WTC11 (cell line): ENCODE measurements at regions not wholly inside any gene's neighbourhood (a gene's known extent, or its start where the extent isn't known, plus 50 kb on each side); places are given as distances from the start of the nearest gene placed in this dataset.

ENCODE experiments used
- ATAC-seq: fragments of 200-7000 bp; cut with Tn5 transposase; 2 replicates; pipeline ENCODE4 v1.10.0; 2021; ENCODE audit warnings: mild to moderate bottlenecking, moderate library complexity
- CTCF ChIA-PET: fragments of 300-600 bp; sonication (Branson Sonifier 250); formaldehyde crosslinking; loops from one replicate; lab custom pipeline; 2021; ENCODE audit warnings: antibody characterized with exemption; lab: Charles Lee
- POLR2A ChIA-PET: fragments of 350-600 bp; sonication (Branson Sonifier 250); formaldehyde crosslinking; loops from one replicate; lab custom pipeline; 2021; ENCODE audit warnings: antibody characterized with exemption; lab: Charles Lee
- DNase-seq: peaks from one replicate; pipeline ENCODE4 v3.0.0; 2021; ENCODE audit warnings: low spot score
- H3K27ac Mint-ChIP-seq: 2 replicates; pipeline ENCODE4 v1.8.0; 2021; ENCODE audit warnings: mixed read lengths
- H3K27me3 Mint-ChIP-seq: 2 replicates; pipeline ENCODE4 v1.8.0; 2021; ENCODE audit warnings: low read depth, mild to moderate bottlenecking, moderate library complexity, mixed read lengths
- H3K36me3 Mint-ChIP-seq: 2 replicates; pipeline ENCODE4 v1.8.0; 2021; ENCODE audit warnings: mixed read lengths
- H3K4me1 Mint-ChIP-seq: 2 replicates; pipeline ENCODE4 v1.8.0; 2022; ENCODE audit warnings: mixed read lengths
- H3K4me3 Mint-ChIP-seq: 2 replicates; pipeline ENCODE4 v1.8.0; 2021; ENCODE audit warnings: mild to moderate bottlenecking, moderate library complexity, mixed read lengths
- H3K9me3 Mint-ChIP-seq: 2 replicates; pipeline ENCODE4 v1.8.0; 2021; ENCODE audit warnings: mixed read lengths
- AR ChIP-seq: fragments of 250-450 bp; sonication (Bioruptor Pico); IDR thresholded peaks from 2 replicates; pipeline ENCODE4 v1.9.0; 2021; ENCODE audit warnings: mild to moderate bottlenecking
- ATF1 ChIP-seq: sonication (generic); formaldehyde crosslinking; IDR thresholded peaks from 2 replicates; pipeline ENCODE4 v1.8.1; 2023; ENCODE audit warnings: mild to moderate bottlenecking, moderate library complexity, missing genetic modification reagents
- CDX4 ChIP-seq: fragments of 250-450 bp; sonication (Bioruptor Pico); IDR thresholded peaks from 2 replicates; pipeline ENCODE4 v1.9.0; 2021; ENCODE audit warnings: moderate library complexity, mild to moderate bottlenecking, inconsistent platforms, borderline replicate concordance
- E2F1 ChIP-seq: sonication (generic); formaldehyde crosslinking; IDR thresholded peaks from 2 replicates; pipeline ENCODE4 v1.8.0; 2022; ENCODE audit warnings: mild to moderate bottlenecking, missing genetic modification reagents
- GABPB1 ChIP-seq: sonication (generic); formaldehyde crosslinking; IDR thresholded peaks from 2 replicates; pipeline ENCODE4 v1.8.1; 2023; ENCODE audit warnings: mild to moderate bottlenecking, missing genetic modification reagents
- GTF2I ChIP-seq: fragments of 250-450 bp; sonication (Bioruptor Pico); conservative IDR thresholded peaks from 2 replicates; pipeline ENCODE4 v1.4.0; 2021; ENCODE audit warnings: mild to moderate bottlenecking
- HMGXB4 ChIP-seq: sonication (generic); formaldehyde crosslinking; IDR thresholded peaks from 2 replicates; pipeline ENCODE4 v1.8.1; 2023; ENCODE audit warnings: mild to moderate bottlenecking, moderate library complexity, missing genetic modification reagents
- IRF1 ChIP-seq: sonication (generic); formaldehyde crosslinking; IDR thresholded peaks from 2 replicates; pipeline ENCODE4 v1.8.0; 2023; ENCODE audit warnings: missing genetic modification reagents
- JUN ChIP-seq: sonication (generic); formaldehyde crosslinking; IDR thresholded peaks from 2 replicates; pipeline ENCODE4 v1.8.0; 2023; ENCODE audit warnings: mild to moderate bottlenecking, missing genetic modification reagents
- MYBL2 ChIP-seq: sonication (generic); formaldehyde crosslinking; IDR thresholded peaks from 2 replicates; pipeline ENCODE4 v1.8.1; 2023; ENCODE audit warnings: mild to moderate bottlenecking, moderate library complexity, missing genetic modification reagents
- ZNF416 ChIP-seq: fragments of 250-450 bp; sonication (Bioruptor Pico); IDR thresholded peaks from 2 replicates; pipeline ENCODE4 v1.9.0; 2021; ENCODE audit warnings: mild to moderate bottlenecking, inconsistent platforms
- ZNF425 ChIP-seq: fragments of 250-450 bp; sonication (Bioruptor Pico); conservative IDR thresholded peaks from 2 replicates; pipeline ENCODE4 v1.9.0; 2021; ENCODE audit warnings: mild to moderate bottlenecking
- TF ChIP-seq, protein P1 (sequence below): sonication (generic); formaldehyde crosslinking; IDR thresholded peaks from 2 replicates; pipeline ENCODE4 v1.8.0; 2023; ENCODE audit warnings: mild to moderate bottlenecking, missing genetic modification reagents
- TF ChIP-seq, protein P2 (sequence below): fragments of 250-450 bp; sonication (Bioruptor Pico); IDR thresholded peaks from 2 replicates; pipeline ENCODE4 v1.8.0; 2021; ENCODE audit warnings: mild to moderate bottlenecking
- TF ChIP-seq, protein P3 (sequence below): fragments of 250-450 bp; sonication (Bioruptor Pico); IDR thresholded peaks from 2 replicates; pipeline ENCODE4 v2.1.2; 2022; ENCODE audit warnings: mild to moderate bottlenecking, moderate library complexity

DNA sequence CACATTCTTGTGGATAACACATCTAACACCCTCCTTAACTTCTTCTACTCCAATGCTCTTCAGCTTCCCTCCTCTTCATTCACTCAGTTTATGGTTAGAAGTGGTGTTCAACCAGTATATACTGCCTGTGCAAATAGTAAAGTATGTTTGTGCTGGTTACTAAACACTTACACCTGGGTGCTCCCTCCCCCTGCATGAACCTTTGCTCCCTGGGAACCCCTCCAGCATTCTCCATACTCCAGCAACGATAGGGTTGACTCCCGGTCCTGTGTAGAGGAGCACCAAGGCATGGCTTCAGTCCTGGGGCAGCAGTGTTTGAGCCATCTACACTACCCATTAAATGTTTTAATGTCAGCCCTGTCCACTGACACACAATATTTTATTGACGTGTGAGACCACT, 407.5 kb upstream of the DPH6 start:
- ATAC-seq, result no peak
- Mint-ChIP-seq H3K4me1 (no peaks in the 10 kb centered on the region), H3K27me3 (no peaks in the 10 kb centered on the region), H3K4me3 (no peak overlapping the region), H3K9me3 (peaks cover 8% of the 10 kb centered on the region), H3K36me3 (no peaks in the 10 kb centered on the region), H3K27ac (no peak overlapping the region)
- TF ChIP-seq MYBL2 (CRISPR knock-in tag) (no peak), GABPB1 (CRISPR knock-in tag) (no peak), ZNF416 (CRISPR knock-in tag) (no peak), GTF2I (no peak), CDX4 (CRISPR knock-in tag) (no peak), AR (no peak), ZNF425 (CRISPR knock-in tag) (no peak), ATF1 (CRISPR knock-in tag) (no peak), IRF1 (no peak), HMGXB4 (CRISPR knock-in tag) (no peak), JUN (CRISPR knock-in tag) (no peak), E2F1 (CRISPR knock-in tag) (no peak)
- TF ChIP-seq, protein P1, sequence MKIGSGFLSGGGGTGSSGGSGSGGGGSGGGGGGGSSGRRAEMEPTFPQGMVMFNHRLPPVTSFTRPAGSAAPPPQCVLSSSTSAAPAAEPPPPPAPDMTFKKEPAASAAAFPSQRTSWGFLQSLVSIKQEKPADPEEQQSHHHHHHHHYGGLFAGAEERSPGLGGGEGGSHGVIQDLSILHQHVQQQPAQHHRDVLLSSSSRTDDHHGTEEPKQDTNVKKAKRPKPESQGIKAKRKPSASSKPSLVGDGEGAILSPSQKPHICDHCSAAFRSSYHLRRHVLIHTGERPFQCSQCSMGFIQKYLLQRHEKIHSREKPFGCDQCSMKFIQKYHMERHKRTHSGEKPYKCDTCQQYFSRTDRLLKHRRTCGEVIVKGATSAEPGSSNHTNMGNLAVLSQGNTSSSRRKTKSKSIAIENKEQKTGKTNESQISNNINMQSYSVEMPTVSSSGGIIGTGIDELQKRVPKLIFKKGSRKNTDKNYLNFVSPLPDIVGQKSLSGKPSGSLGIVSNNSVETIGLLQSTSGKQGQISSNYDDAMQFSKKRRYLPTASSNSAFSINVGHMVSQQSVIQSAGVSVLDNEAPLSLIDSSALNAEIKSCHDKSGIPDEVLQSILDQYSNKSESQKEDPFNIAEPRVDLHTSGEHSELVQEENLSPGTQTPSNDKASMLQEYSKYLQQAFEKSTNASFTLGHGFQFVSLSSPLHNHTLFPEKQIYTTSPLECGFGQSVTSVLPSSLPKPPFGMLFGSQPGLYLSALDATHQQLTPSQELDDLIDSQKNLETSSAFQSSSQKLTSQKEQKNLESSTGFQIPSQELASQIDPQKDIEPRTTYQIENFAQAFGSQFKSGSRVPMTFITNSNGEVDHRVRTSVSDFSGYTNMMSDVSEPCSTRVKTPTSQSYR (CRISPR knock-in tag), result no peak
- TF ChIP-seq, protein P2, sequence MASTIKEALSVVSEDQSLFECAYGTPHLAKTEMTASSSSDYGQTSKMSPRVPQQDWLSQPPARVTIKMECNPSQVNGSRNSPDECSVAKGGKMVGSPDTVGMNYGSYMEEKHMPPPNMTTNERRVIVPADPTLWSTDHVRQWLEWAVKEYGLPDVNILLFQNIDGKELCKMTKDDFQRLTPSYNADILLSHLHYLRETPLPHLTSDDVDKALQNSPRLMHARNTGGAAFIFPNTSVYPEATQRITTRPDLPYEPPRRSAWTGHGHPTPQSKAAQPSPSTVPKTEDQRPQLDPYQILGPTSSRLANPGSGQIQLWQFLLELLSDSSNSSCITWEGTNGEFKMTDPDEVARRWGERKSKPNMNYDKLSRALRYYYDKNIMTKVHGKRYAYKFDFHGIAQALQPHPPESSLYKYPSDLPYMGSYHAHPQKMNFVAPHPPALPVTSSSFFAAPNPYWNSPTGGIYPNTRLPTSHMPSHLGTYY (CRISPR knock-in tag), result no peak
- TF ChIP-seq, protein P3, sequence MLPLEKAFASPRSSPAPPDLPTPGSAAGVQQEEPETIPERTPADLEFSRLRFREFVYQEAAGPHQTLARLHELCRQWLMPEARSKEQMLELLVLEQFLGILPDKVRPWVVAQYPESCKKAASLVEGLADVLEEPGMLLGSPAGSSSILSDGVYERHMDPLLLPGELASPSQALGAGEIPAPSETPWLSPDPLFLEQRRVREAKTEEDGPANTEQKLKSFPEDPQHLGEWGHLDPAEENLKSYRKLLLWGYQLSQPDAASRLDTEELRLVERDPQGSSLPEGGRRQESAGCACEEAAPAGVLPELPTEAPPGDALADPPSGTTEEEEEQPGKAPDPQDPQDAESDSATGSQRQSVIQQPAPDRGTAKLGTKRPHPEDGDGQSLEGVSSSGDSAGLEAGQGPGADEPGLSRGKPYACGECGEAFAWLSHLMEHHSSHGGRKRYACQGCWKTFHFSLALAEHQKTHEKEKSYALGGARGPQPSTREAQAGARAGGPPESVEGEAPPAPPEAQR (CRISPR knock-in tag), result no peak
- DNase-seq, result no peak
- POLR2A ChIA-PET, result no interaction called here
- CTCF ChIA-PET, result no interaction called here
